B cell (primary cell): ENCODE measurements at regions not wholly inside any gene's neighbourhood (a gene's known extent, or its start where the extent isn't known, plus 50 kb on each side); places are given as distances from the start of the nearest gene placed in this dataset.

Source experiments
- ATAC-seq: fragments of 200-7000 bp; cut with Tn5 transposase; one replicate; pipeline ENCODE4 v1.10.0; 2021; ENCODE audit warnings: low read depth, mild to moderate bottlenecking, moderate number of reproducible peaks, moderate library complexity
- CTCF ChIA-PET: fragments of 350-600 bp; sonication (Branson Sonifier 250); formaldehyde crosslinking; loops from one replicate; lab custom pipeline; 2021; ENCODE audit warnings: antibody characterized with exemption, inconsistent platforms; lab: Charles Lee
- POLR2A ChIA-PET: fragments of 350-600 bp; sonication (Branson Sonifier 250); formaldehyde crosslinking; loops from one replicate; lab custom pipeline; 2021; ENCODE audit warnings: antibody characterized with exemption; lab: Charles Lee
- DNase-seq: peaks from one replicate; pipeline ENCODE4 v3.0.0; 2013
- H2AFZ ChIP-seq: 2 replicates; pipeline ENCODE4 v1.6.1; 2012; ENCODE audit warnings: mild to moderate bottlenecking, low read depth, low read length; ENCODE audit not compliant: insufficient read depth, poor library complexity, severe bottlenecking
- H3K27ac ChIP-seq, 2 donors: 1 replicate in 1 of 2; 2 replicates in 1 of 2; pipeline ENCODE4 v1.5.1; 2012 to 2013; ENCODE audit warnings: low read length in 2 of 2, mild to moderate bottlenecking in 2 of 2, moderate library complexity in 1 of 2
- H3K27me3 ChIP-seq, 4 experiments: fragments of 200-600 bp in 1 of 4; sonication (generic) in 1 of 4; replicated peaks in 1 of 4; 1 replicate in 2 of 4; 2 replicates in 2 of 4; pipeline versions ENCODE4 v1.6.1 to v1.7.0; 2013 to 2016; ENCODE audit warnings: low read length in 3 of 4, mild to moderate bottlenecking in 2 of 4, mixed read lengths in 1 of 4, moderate library complexity in 1 of 4; ENCODE audit not compliant: insufficient read depth in 4 of 4, control insufficient read depth in 3 of 4; ENCODE audit errors: control extremely low read depth in 1 of 4
- H3K36me3 ChIP-seq, 2 experiments: replicated peaks in 1 of 2; 1 replicate in 1 of 2; 2 replicates in 1 of 2; pipeline versions ENCODE4 v1.6.1 to v1.7.1; 2013; ENCODE audit warnings: low read length in 1 of 2; ENCODE audit not compliant: insufficient read depth in 2 of 2, control insufficient read depth in 1 of 2; ENCODE audit errors: control extremely low read depth in 1 of 2, extremely low read depth in 1 of 2
- H3K4me1 ChIP-seq, 2 donors: fragments of 200-600 bp in 1 of 2; sonication (generic) in 1 of 2; 1 replicate in 1 of 2; 2 replicates in 1 of 2; pipeline versions ENCODE4 v1.5.1 to v1.6.1; 2013 to 2017; ENCODE audit warnings: low read length in 2 of 2; ENCODE audit not compliant: control insufficient read depth in 2 of 2, insufficient read depth in 2 of 2
- H3K4me2 ChIP-seq: replicated peaks from 2 replicates; pipeline ENCODE3; 2012; ENCODE audit warnings: mild to moderate bottlenecking, low read depth, low read length; ENCODE audit not compliant: poor library complexity, severe bottlenecking
- H3K4me3 ChIP-seq, 5 experiments: fragments of 200-600 bp in 1 of 5; sonication (generic) in 1 of 5; 1 replicate in 3 of 5; 2 replicates in 2 of 5; pipeline versions ENCODE4 v1.5.1 to v1.7.0; 2011 to 2016; ENCODE audit warnings: low read length in 4 of 5, mild to moderate bottlenecking in 4 of 5, low read depth in 2 of 5, control low read depth in 1 of 5, moderate library complexity in 1 of 5; ENCODE audit not compliant: insufficient read depth in 1 of 5; ENCODE audit errors: control extremely low read depth in 1 of 5, extremely low read depth in 1 of 5
- H3K79me2 ChIP-seq: fragments of 200-600 bp; sonication (generic); one replicate; pipeline ENCODE4 v1.6.0; 2016; ENCODE audit warnings: low read length; ENCODE audit not compliant: control insufficient read depth, insufficient read depth
- H3K9ac ChIP-seq: fragments of 200-600 bp; sonication (generic); 2 replicates; pipeline ENCODE4 v1.6.1; 2017; ENCODE audit warnings: mild to moderate bottlenecking, low read length, moderate library complexity
- H3K9me3 ChIP-seq, 3 donors: one replicate each; pipeline versions ENCODE4 v1.6.1 to v1.7.1; 2013; ENCODE audit warnings: low read length in 2 of 3; ENCODE audit not compliant: control insufficient read depth in 2 of 3, insufficient read depth in 1 of 3; ENCODE audit errors: control extremely low read depth in 1 of 3
- H4K20me1 ChIP-seq: 2 replicates; pipeline ENCODE4 v1.6.0; 2012; ENCODE audit warnings: mild to moderate bottlenecking, low read length; ENCODE audit not compliant: insufficient read depth, control insufficient read depth, poor library complexity, severe bottlenecking
- H3K27ac Mint-ChIP-seq: one replicate; pipeline ENCODE4 v1.8.0; 2021; ENCODE audit warnings: mixed read lengths
- H3K27me3 Mint-ChIP-seq: one replicate; pipeline ENCODE4 v1.8.0; 2021; ENCODE audit warnings: mixed read lengths
- H3K4me1 Mint-ChIP-seq: one replicate; pipeline ENCODE4 v1.8.0; 2021; ENCODE audit warnings: mixed read lengths
- H3K4me3 Mint-ChIP-seq: one replicate; pipeline ENCODE4 v1.8.0; 2021; ENCODE audit warnings: mixed read lengths
- H3K9me3 Mint-ChIP-seq: one replicate; pipeline ENCODE4 v1.8.0; 2022; ENCODE audit warnings: mixed read lengths; ENCODE audit not compliant: insufficient read depth
- CTCF ChIP-seq: fragments of 200-600 bp; IDR thresholded peaks from one replicate; pipeline ENCODE4 v1.8.0; 2022; ENCODE audit warnings: antibody characterized with exemption, mild to moderate bottlenecking
- EZH2 ChIP-seq: IDR thresholded peaks from 2 replicates; pipeline ENCODE4 v1.6.1; 2012; ENCODE audit warnings: borderline replicate concordance, low read depth, mild to moderate bottlenecking, moderate library complexity, low read length; ENCODE audit not compliant: insufficient read depth, poor library complexity, severe bottlenecking
- WGBS: methylation state at CpG from one replicate; pipeline ENCODE4 v1.1.5; 2013; ENCODE audit warnings: missing lambda C conversion rate; ENCODE audit not compliant: insufficient coverage; 5-methylcytosine and 5-hydroxymethylcytosine counted together
- intact Hi-C: fragments of 100-400 bp; cut with micrococcal nuclease; formaldehyde crosslinking; loops from one replicate; pipeline ENCODE4 v1.10.0; 2022

GRCh38 chr21:36540700-36541099 is 60.8 kb upstream of the CLDN14 start:
- Mint-ChIP-seq H3K4me1 (peaks cover 3% of the 10 kb centered on the region), H3K27me3 (peaks cover 12% of the 10 kb centered on the region), H3K9me3 (no peaks in the 10 kb centered on the region), H3K27ac (no peak overlapping the region), H3K4me3 (no peak overlapping the region)
- H3K4me3 ChIP-seq, result no peak overlapping the region
- H3K27me3 ChIP-seq, result peaks cover 0 to 8% (median 3%) of the 10 kb centered on the region in 4 experiments
- no peak overlapping the region for H3K27ac ChIP-seq
- H4K20me1 ChIP-seq, result no peaks in the 10 kb centered on the region
- no peak overlapping the region for H3K9ac ChIP-seq
- CTCF ChIA-PET, result no interaction called here
- no peak overlapping the region for H3K4me2 ChIP-seq
- POLR2A ChIA-PET, result no interaction called here
- peaks cover 0 to 3% (median 0%) of the 10 kb centered on the region in 3 donors for H3K9me3 ChIP-seq
- H3K4me1 ChIP-seq, result peaks cover 0 to 8% of the 10 kb centered on the region in 2 donors
- no peak for TF ChIP-seq CTCF
- ATAC-seq, result no peak
- H2AFZ ChIP-seq, result no peak overlapping the region
- intact Hi-C loops, result no loop called here
- no peak for DNase-seq
- H3K36me3 ChIP-seq, result no peaks in the 10 kb centered on the region
- no peaks in the 10 kb centered on the region for H3K79me2 ChIP-seq

- H3K79me2 ChIP-seq, result no peaks in the 10 kb centered on the region
- H3K36me3 ChIP-seq, result no peaks in the 10 kb centered on the region
- Mint-ChIP-seq H3K9me3 (no peaks in the 10 kb centered on the region), H3K4me1 (peaks cover 3% of the 10 kb centered on the region), H3K4me3 (no peak overlapping the region), H3K27me3 (peaks cover 12% of the 10 kb centered on the region), H3K27ac (no peak overlapping the region)
- ATAC-seq (no peak), DNase-seq (no peak)
- H3K9me3 ChIP-seq, result peaks cover 0 to 3% (median 0%) of the 10 kb centered on the region in 3 donors
- intact Hi-C loops, result loop anchor here (1.0 kb wide), 1 partner anchor 37 kb away; no protein-coding TSS in a partner anchor
- ChIA-PET POLR2A (no interaction called here), CTCF (no interaction called here)
- no peak overlapping the region for H3K4me3 ChIP-seq
- no peak overlapping the region for H3K9ac ChIP-seq
- H3K4me1 ChIP-seq, result peaks cover 0 to 8% of the 10 kb centered on the region in 2 donors
- no peak overlapping the region for H3K4me2 ChIP-seq
- TF ChIP-seq CTCF (no peak), EZH2 (no peak)
- 96% methylated on average over 4 of the region's 6 CpGs for WGBS
- H3K27ac ChIP-seq, result no peak overlapping the region
- H2AFZ ChIP-seq, result no peak overlapping the region
- H3K27me3 ChIP-seq, result peaks cover 0 to 8% (median 3%) of the 10 kb centered on the region in 4 experiments
- H4K20me1 ChIP-seq, result no peaks in the 10 kb centered on the region
Measured at GRCh38 chr21:36541721-36542139, 61.8 kb upstream of the CLDN14 start.
